ENCODE measurements at regions not wholly inside any gene's neighbourhood (a gene's known extent, or its start where the extent isn't known, plus 50 kb on each side); places are given as distances from the start of the nearest gene placed in this dataset.

GRCh38 chr3:103047640-103048039 is 612.8 kb downstream of the ZPLD1 start:
- no peak for ATAC-seq
- DNase-seq (ENCODE audit: low spot score): no peak

GRCh38 chr3:103048068-103048722 is 613.4 kb downstream of the ZPLD1 start:
- no peak for ATAC-seq
- no peak for DNase-seq (ENCODE audit: low spot score)

- peak; percentile 34 for ATAC-seq
- DNase-seq (ENCODE audit: low spot score): no peak
Measured at GRCh38 chr3:103052236-103052830, 617.5 kb downstream of the ZPLD1 start.

GRCh38 chr3:103055021-103055520 is 620.3 kb downstream of the ZPLD1 start:
- no peak for DNase-seq (ENCODE audit: low spot score)
- no peak for ATAC-seq

- ATAC-seq (no peak), DNase-seq (ENCODE audit: low spot score) (no peak)
Measured at GRCh38 chr3:103056542-103056941, 621.7 kb downstream of the ZPLD1 start.

- no peak for DNase-seq (ENCODE audit: low spot score)
- no peak for ATAC-seq
Measured at GRCh38 chr3:103057003-103057402, 622.2 kb downstream of the ZPLD1 start.

GRCh38 chr3:103057487-103057886 is 622.7 kb downstream of the ZPLD1 start:
- ATAC-seq: no peak
- no peak for DNase-seq (ENCODE audit: low spot score)

- DNase-seq (ENCODE audit: low spot score) (no peak), ATAC-seq (peak; percentile 59)
Measured at GRCh38 chr3:103059432-103059831, 624.6 kb downstream of the ZPLD1 start.

- no peak for ATAC-seq
- DNase-seq (ENCODE audit: low spot score): no peak
Measured at GRCh38 chr3:103060242-103060641, 625.4 kb downstream of the ZPLD1 start.

- ATAC-seq: no peak
Measured at GRCh38 chr3:103067963-103068362, 633.1 kb downstream of the ZPLD1 start.

GRCh38 chr3:103075282-103075681 is 640.5 kb downstream of the ZPLD1 start:
- no peak for ATAC-seq

More at GRCh38 chr3:103067963-103068362, 633.1 kb downstream of the ZPLD1 start:
- no peak for DNase-seq (ENCODE audit: low spot score)

GRCh38 chr3:103077910-103078309 is 643.1 kb downstream of the ZPLD1 start:
- no peak for DNase-seq (ENCODE audit: low spot score)
- ATAC-seq: no peak

More at GRCh38 chr3:103075282-103075681, 640.5 kb downstream of the ZPLD1 start:
- no peak for DNase-seq (ENCODE audit: low spot score)

- DNase-seq (ENCODE audit: low spot score): no peak
- ATAC-seq: no peak
Measured at GRCh38 chr3:103082501-103082900, 647.7 kb downstream of the ZPLD1 start.

- DNase-seq (ENCODE audit: low spot score): no peak
- ATAC-seq: no peak
Measured at GRCh38 chr3:103083848-103084631, 649.2 kb downstream of the ZPLD1 start.

GRCh38 chr3:103085465-103085864 is 650.6 kb downstream of the ZPLD1 start:
- no peak for DNase-seq (ENCODE audit: low spot score)
- ATAC-seq: no peak

GRCh38 chr3:103089758-103090157 is 654.9 kb downstream of the ZPLD1 start:
- DNase-seq (ENCODE audit: low spot score) (no peak), ATAC-seq (no peak)

- DNase-seq (ENCODE audit: low spot score): no peak
- ATAC-seq: no peak
Measured at GRCh38 chr3:103105206-103105605, 670.4 kb downstream of the ZPLD1 start.

GRCh38 chr3:103112273-103112672 is 677.5 kb downstream of the ZPLD1 start:
- DNase-seq (ENCODE audit: low spot score) (no peak), ATAC-seq (no peak)

- no peak for ATAC-seq
- DNase-seq (ENCODE audit: low spot score): no peak
Measured at GRCh38 chr3:103126115-103126514, 691.3 kb downstream of the ZPLD1 start.

GRCh38 chr3:103127098-103127630 is 692.3 kb downstream of the ZPLD1 start:
- ATAC-seq: no peak
- no peak for DNase-seq (ENCODE audit: low spot score)

GRCh38 chr3:103127737-103128136 is 692.9 kb downstream of the ZPLD1 start:
- ATAC-seq (no peak), DNase-seq (ENCODE audit: low spot score) (no peak)

All from left lobe of liver (tissue), 2 donors.